Right atrium auricular region (tissue), 2 donors: ENCODE measurements at regions not wholly inside any gene's neighbourhood (a gene's known extent, or its start where the extent isn't known, plus 50 kb on each side); places are given as distances from the start of the nearest gene placed in this dataset.

ENCODE experiments used
- DNase-seq: peaks from one replicate; pipeline ENCODE4 v3.0.0-alpha.2; 2019; ENCODE audit warnings: low spot score
- H3K27ac ChIP-seq, 2 donors: fragments of 200-600 bp; sonication (generic); 1 replicate in 1 of 2; 2 replicates in 1 of 2; pipeline ENCODE4 v1.5.1; 2016 to 2019
- H3K27me3 ChIP-seq, 2 donors: fragments of 200-600 bp; sonication (generic); one replicate each; pipeline versions ENCODE4 v1.5.1 to v1.6.0; 2017 to 2019
- H3K36me3 ChIP-seq: fragments of 200-600 bp; sonication (generic); one replicate; pipeline ENCODE4 v1.5.1; 2016
- H3K4me1 ChIP-seq, 2 donors: fragments of 200-600 bp; sonication (generic); one replicate each; pipeline versions ENCODE4 v1.5.1 to v1.6.0; 2017 to 2019
- H3K4me3 ChIP-seq, 2 donors: fragments of 200-600 bp; sonication (generic); 1 replicate in 1 of 2; 2 replicates in 1 of 2; pipeline ENCODE4 v1.5.1; 2017 to 2019; ENCODE audit warnings: mild to moderate bottlenecking in 1 of 2, moderate library complexity in 1 of 2
- H3K9me3 ChIP-seq, 2 donors: fragments of 200-600 bp; sonication (generic); one replicate each; pipeline ENCODE4 v1.5.1; 2019
- TF ChIP-seq, protein P1 (sequence below), 2 donors: fragments of 200-600 bp; sonication (generic); IDR thresholded peaks; one replicate each; pipeline ENCODE4 v1.5.1; 2019; ENCODE audit warnings: antibody characterized with exemption in 2 of 2

DNA sequence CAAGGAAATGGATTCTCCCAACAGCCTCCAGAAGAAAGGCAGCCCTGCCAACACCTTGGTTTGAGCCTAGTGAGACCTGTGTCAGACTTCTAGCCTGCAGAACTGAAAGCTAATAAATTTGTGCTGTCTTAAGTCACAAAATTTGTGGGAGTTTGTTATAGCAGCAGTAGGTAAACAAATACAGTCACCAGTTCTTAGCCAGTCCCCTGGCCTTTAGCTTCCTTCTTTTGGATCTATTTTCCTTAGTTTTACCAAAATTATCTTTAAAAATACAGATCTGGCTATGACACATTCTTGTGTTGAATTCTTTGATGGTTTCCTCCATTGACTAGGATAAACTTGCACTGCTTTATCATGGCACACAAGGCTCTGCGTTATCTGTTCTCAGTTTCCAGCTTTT lies 697.9 kb upstream of the FANCL start:
- no peak overlapping the region for H3K27ac ChIP-seq
- no peaks in the 10 kb centered on the region for H3K27me3 ChIP-seq
- no peaks in the 10 kb centered on the region for H3K9me3 ChIP-seq
- H3K4me3 ChIP-seq, result no peak overlapping the region
- no peaks in the 10 kb centered on the region for H3K4me1 ChIP-seq
- DNase-seq, result no peak
- no peaks in the 10 kb centered on the region for H3K36me3 ChIP-seq
- TF ChIP-seq, protein P1, sequence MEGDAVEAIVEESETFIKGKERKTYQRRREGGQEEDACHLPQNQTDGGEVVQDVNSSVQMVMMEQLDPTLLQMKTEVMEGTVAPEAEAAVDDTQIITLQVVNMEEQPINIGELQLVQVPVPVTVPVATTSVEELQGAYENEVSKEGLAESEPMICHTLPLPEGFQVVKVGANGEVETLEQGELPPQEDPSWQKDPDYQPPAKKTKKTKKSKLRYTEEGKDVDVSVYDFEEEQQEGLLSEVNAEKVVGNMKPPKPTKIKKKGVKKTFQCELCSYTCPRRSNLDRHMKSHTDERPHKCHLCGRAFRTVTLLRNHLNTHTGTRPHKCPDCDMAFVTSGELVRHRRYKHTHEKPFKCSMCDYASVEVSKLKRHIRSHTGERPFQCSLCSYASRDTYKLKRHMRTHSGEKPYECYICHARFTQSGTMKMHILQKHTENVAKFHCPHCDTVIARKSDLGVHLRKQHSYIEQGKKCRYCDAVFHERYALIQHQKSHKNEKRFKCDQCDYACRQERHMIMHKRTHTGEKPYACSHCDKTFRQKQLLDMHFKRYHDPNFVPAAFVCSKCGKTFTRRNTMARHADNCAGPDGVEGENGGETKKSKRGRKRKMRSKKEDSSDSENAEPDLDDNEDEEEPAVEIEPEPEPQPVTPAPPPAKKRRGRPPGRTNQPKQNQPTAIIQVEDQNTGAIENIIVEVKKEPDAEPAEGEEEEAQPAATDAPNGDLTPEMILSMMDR (IDR thresholded peaks at IDR 0.05), result no peak

DNA sequence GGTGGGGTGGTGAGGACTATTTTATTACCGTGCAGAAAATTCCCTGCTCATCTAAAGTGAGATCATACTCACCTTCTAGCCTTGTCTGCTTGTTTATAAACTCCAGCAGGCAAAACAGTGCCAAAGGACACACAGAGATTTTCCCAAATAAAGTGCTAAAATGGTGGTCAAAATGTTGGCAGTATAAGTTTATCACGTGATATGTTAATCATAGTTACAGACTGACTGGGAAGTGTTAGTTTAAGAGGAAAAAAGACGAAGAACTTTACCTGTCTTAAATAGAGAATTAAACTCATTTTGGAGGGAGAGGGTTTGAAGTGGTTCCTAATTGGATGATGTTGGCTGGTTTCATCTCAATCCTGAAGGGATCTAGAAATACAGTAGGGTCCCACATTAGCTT lies 691.7 kb upstream of the FANCL start:
- no peak for DNase-seq
- no peak overlapping the region for H3K27ac ChIP-seq
- no peaks in the 10 kb centered on the region for H3K4me1 ChIP-seq
- H3K36me3 ChIP-seq, result no peaks in the 10 kb centered on the region
- no peak overlapping the region for H3K4me3 ChIP-seq
- H3K27me3 ChIP-seq, result no peaks in the 10 kb centered on the region
- TF ChIP-seq, protein P1 (IDR thresholded peaks at IDR 0.05), result no peak
- no peaks in the 10 kb centered on the region for H3K9me3 ChIP-seq

DNA sequence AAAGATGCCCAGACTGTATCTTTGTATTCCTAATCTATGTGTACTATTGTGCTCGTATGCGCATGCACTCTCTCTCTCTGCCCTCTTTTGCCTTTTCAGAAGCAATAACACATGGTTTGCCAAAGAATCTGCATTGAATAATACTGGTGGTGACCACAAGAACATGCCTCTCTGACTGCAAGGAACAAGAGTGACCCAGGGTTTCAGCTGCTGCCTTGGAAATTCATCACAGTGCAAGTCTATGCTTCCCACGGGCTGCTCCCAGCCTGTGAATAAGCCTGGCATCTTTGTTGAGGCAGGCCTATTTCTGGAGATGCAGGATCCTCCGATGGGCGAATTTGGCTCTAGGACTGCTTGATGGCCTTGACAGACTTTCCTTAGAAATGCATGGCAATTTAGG lies 689.4 kb upstream of the FANCL start:
- Histone ChIP-seq H3K36me3 (no peaks in the 10 kb centered on the region), H3K9me3 (no peaks in the 10 kb centered on the region), H3K27ac (no peak overlapping the region), H3K4me3 (no peak overlapping the region), H3K4me1 (no peaks in the 10 kb centered on the region), H3K27me3 (no peaks in the 10 kb centered on the region)
- TF ChIP-seq, protein P1 (IDR thresholded peaks at IDR 0.05), result no peak
- DNase-seq, result no peak

DNA sequence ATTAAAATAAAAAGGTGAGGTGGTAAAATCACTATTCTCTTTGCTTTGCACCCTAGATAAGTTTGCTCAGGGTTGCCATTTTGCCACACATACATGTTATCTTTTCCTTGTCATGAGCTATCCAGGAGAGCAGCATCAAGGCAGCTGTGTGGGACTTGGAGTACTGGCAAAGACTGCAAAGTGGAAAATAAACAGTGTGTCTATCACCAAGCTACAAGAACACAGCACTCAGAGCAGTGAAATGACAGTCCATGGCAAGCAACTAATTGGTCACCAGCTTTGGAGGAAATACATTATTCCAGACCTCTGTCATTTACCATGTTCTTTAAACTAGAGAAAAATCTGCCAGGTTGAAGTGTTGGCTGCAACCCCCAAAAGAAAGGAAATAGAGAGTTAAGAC lies 687.8 kb upstream of the FANCL start:
- H3K27me3 ChIP-seq, result no peaks in the 10 kb centered on the region
- H3K4me1 ChIP-seq, result no peaks in the 10 kb centered on the region
- TF ChIP-seq, protein P1 (IDR thresholded peaks at IDR 0.05), result no peak
- H3K36me3 ChIP-seq, result no peaks in the 10 kb centered on the region
- no peaks in the 10 kb centered on the region for H3K9me3 ChIP-seq
- no peak overlapping the region for H3K27ac ChIP-seq
- no peak for DNase-seq
- H3K4me3 ChIP-seq, result no peak overlapping the region

DNA sequence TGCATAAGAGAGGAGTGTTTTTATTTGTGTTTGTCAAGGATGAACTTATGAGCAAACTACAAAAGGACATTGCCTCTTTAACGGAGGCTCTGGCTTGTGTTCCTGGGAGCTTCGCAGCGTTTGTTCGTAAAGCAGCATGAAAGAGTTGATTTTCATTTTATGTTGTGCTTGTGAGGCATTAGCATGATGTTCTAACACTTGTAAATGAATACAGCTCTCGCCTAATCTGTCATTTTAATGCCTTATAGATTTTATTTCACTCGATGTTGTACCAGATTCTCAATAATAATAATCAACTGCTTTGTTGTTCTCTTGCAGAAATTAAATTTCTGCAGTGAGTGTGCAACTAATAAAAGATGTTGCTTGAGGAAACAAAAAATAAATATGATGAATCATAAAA lies 687.3 kb upstream of the FANCL start:
- H3K27ac ChIP-seq, result no peak overlapping the region
- TF ChIP-seq, protein P1 (IDR thresholded peaks at IDR 0.05), result no peak
- H3K27me3 ChIP-seq, result no peaks in the 10 kb centered on the region
- no peaks in the 10 kb centered on the region for H3K9me3 ChIP-seq
- no peaks in the 10 kb centered on the region for H3K36me3 ChIP-seq
- DNase-seq, result no peak
- H3K4me3 ChIP-seq, result no peak overlapping the region
- H3K4me1 ChIP-seq, result no peaks in the 10 kb centered on the region

DNA sequence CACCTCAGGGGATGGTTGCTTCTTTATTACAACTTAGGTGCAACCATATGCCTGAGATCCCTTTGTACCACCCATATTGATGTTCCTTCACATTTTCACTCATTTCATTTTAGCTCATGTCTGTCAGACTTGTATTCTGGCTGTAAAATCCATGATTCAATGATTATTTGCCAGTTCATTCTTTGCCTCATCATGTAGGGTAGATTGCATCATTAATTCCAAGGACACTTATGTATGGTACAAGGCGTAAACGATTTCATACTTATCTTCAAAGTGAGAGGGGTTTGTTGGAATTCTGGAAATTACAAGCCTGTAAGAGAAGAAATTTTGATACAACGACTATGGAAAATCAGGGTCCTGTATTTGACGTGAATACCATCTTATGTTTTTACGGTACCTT lies 685.0 kb upstream of the FANCL start:
- DNase-seq, result no peak
- Histone ChIP-seq H3K4me1 (no peaks in the 10 kb centered on the region), H3K9me3 (no peaks in the 10 kb centered on the region), H3K36me3 (no peaks in the 10 kb centered on the region), H3K27ac (no peak overlapping the region), H3K27me3 (no peaks in the 10 kb centered on the region), H3K4me3 (no peak overlapping the region)
- TF ChIP-seq, protein P1 (IDR thresholded peaks at IDR 0.05), result no peak
